HepG2 (cell line): ENCODE measurements at regions not wholly inside any gene's neighbourhood (a gene's known extent, or its start where the extent isn't known, plus 50 kb on each side); places are given as distances from the start of the nearest gene placed in this dataset.

Experiments
- CTCF ChIP-seq: sonication (generic); formaldehyde crosslinking; IDR thresholded peaks from 2 replicates; pipeline ENCODE4 v1.5.0; 2020; ENCODE audit warnings: mild to moderate bottlenecking, missing genetic modification reagents, moderate library complexity
- JUN ChIP-seq: sonication (generic); formaldehyde crosslinking; IDR thresholded peaks from 2 replicates; pipeline ENCODE4 v1.4.0; 2020; ENCODE audit warnings: mild to moderate bottlenecking, missing genetic modification reagents
- MXI1 ChIP-seq: IDR thresholded peaks from 3 replicates; pipeline ENCODE4 v1.6.1; 2012; ENCODE audit warnings: low read depth, low read length, inconsistent platforms, borderline replicate concordance
- NR2C2 ChIP-seq: sonication (generic); formaldehyde crosslinking; IDR thresholded peaks from 2 replicates; pipeline ENCODE4 v1.4.0; 2020; ENCODE audit warnings: missing genetic modification reagents, mild to moderate bottlenecking, moderate library complexity, borderline replicate concordance
- POLR2A ChIP-seq, 2 experiments: IDR thresholded peaks; 2 replicates each; pipeline ENCODE4 v1.6.1; 2011; ENCODE audit warnings: low read depth in 2 of 2, low read length in 2 of 2, mild to moderate bottlenecking in 1 of 2, moderate library complexity in 1 of 2; ENCODE audit not compliant: insufficient read depth in 1 of 2
- POLR2AphosphoS5 ChIP-seq: IDR thresholded peaks from 2 replicates; pipeline ENCODE4 v1.6.1; 2012; ENCODE audit warnings: low read depth, low read length
- TBX2 ChIP-seq: sonication (generic); formaldehyde crosslinking; IDR thresholded peaks from 2 replicates; pipeline ENCODE4 v1.5.0; 2020; ENCODE audit warnings: missing genetic modification reagents, mild to moderate bottlenecking, borderline replicate concordance
- TFDP2 ChIP-seq: sonication (generic); formaldehyde crosslinking; IDR thresholded peaks from 2 replicates; pipeline ENCODE4 v1.4.0; 2020; ENCODE audit warnings: missing genetic modification reagents

GRCh38 chr21:17422931-17423330 lies 89.9 kb upstream of the CXADR start:
- TF ChIP-seq MXI1 (no peak), NR2C2 (no peak), CTCF (CRISPR knock-in tag) (no peak), TBX2 (CRISPR knock-in tag) (no peak), JUN (CRISPR knock-in tag) (no peak), TFDP2 (CRISPR knock-in tag) (no peak), POLR2A (IDR thresholded peaks at IDR 0.05; ENCODE audit: insufficient read depth in 1 of 2, low read depth in 2 of 2, low read length in 2 of 2) (no peak), POLR2AphosphoS5 (no peak)
